Right lobe of liver (tissue), 6 donors: ENCODE measurements at regions not wholly inside any gene's neighbourhood (a gene's known extent, or its start where the extent isn't known, plus 50 kb on each side); places are given as distances from the start of the nearest gene placed in this dataset.
"Not testable (repeated sequence)": the region's sequence is repeated elsewhere in the genome, so short reads cannot be mapped to it uniquely, and the experiment has no call there.

Source experiments
- ATAC-seq, 4 donors: fragments of 200-7000 bp; cut with Tn5 transposase; one replicate each; pipeline ENCODE4 v1.9.1; 2020; ENCODE audit warnings: mild to moderate bottlenecking in 4 of 4, moderate library complexity in 4 of 4
- DNase-seq, 3 donors: peaks; one replicate each; pipeline ENCODE4 v3.0.0-alpha.2; 2020
- H3K27ac ChIP-seq, 3 donors: fragments of 200-600 bp; one replicate each; pipeline ENCODE4 v1.8.0; 2022
- H3K27me3 ChIP-seq, 2 donors: fragments of 200-600 bp; one replicate each; pipeline ENCODE4 v1.8.0; 2022
- H3K36me3 ChIP-seq, 4 donors: fragments of 200-600 bp; sonication (generic) in 1 of 4; one replicate each; pipeline versions ENCODE4 v1.5.1 to v1.8.0; 2017 to 2022; ENCODE audit warnings: control low read depth in 1 of 4
- H3K4me1 ChIP-seq, 4 donors: fragments of 200-600 bp; sonication (generic) in 1 of 4; one replicate each; pipeline versions ENCODE4 v1.5.1 to v1.8.0; 2017 to 2022; ENCODE audit warnings: control low read depth in 1 of 4
- H3K4me3 ChIP-seq, 3 donors: fragments of 200-600 bp; one replicate each; pipeline ENCODE4 v1.8.0; 2022
- H3K9me3 ChIP-seq, 4 donors: fragments of 200-600 bp; sonication (generic) in 1 of 4; one replicate each; pipeline versions ENCODE4 v1.5.1 to v1.8.0; 2017 to 2022; ENCODE audit warnings: control low read depth in 1 of 4
- POLR2A ChIP-seq: fragments of 450-650 bp; IDR thresholded peaks from one replicate; pipeline ENCODE4 v1.6.1; 2017; ENCODE audit warnings: antibody characterized with exemption, mild to moderate bottlenecking
- WGBS: methylation state at CpG from one replicate; pipeline ENCODE4 v1.1.6; 2018; ENCODE audit warnings: low coverage, low lambda C conversion rate; ENCODE audit not compliant: insufficient coverage; ENCODE audit errors: missing lambda C conversion rate; 5-methylcytosine and 5-hydroxymethylcytosine counted together
- intact Hi-C, 2 donors: fragments of 100-400 bp; cut with DNase I; formaldehyde crosslinking; loops; one replicate each; pipeline versions ENCODE4 v1.11.2 to v1.14.1; 2022
- TF ChIP-seq, protein P1 (sequence below), 4 donors: fragments of 200-600 bp in 3 of 4; fragments of 450-650 bp in 1 of 4; IDR thresholded peaks; one replicate each; pipeline versions ENCODE4 v1.5.1 to v1.8.0; 2016 to 2022; ENCODE audit warnings: antibody characterized with exemption in 4 of 4, mild to moderate bottlenecking in 2 of 4
- donor health status: DM: no; HTN: yes; CAD: no.
- donor health status: DM: no; HTN: no; CAD: no.
- donor health status: DM: no; HTN: no; CAD: no.
- donor health status: DM: no; HTN: yes; CAD: no.
- donor health status: DM: no; HTN: yes; CAD: no.

DNA sequence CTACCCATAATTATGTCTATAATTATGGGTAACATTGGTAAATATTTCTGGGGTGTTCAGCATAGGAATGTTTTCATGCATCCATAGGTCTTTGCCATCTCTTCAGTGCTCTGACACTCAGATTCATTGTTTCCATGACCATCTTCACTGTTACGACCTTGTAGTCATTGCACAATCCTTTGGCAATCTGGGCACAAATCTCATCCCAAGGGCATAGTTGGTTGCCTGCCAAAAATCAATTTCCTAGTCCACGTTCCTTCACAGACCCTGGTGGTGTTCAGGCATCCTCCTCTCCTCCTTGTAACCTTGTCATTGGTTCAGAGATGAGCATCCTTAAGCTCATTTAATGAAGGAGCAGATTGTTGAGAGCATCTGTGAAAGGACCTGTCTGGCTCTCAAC lies 1400.7 kb downstream of the CDH12 start:
- ATAC-seq (peak in 1 of 4 donors; percentile 16), DNase-seq (no peak)
- intact Hi-C loops, result no loop called here
- H3K27ac ChIP-seq, result no peak overlapping the region
- 11% methylated on average over 2 of the region's 2 CpGs for WGBS
- H3K27me3 ChIP-seq, result no peaks in the 10 kb centered on the region
- H3K36me3 ChIP-seq, result no peaks in the 10 kb centered on the region
- no peaks in the 10 kb centered on the region for H3K9me3 ChIP-seq
- H3K4me1 ChIP-seq, result no peaks in the 10 kb centered on the region
- no peak for TF ChIP-seq POLR2A
- TF ChIP-seq, protein P1, sequence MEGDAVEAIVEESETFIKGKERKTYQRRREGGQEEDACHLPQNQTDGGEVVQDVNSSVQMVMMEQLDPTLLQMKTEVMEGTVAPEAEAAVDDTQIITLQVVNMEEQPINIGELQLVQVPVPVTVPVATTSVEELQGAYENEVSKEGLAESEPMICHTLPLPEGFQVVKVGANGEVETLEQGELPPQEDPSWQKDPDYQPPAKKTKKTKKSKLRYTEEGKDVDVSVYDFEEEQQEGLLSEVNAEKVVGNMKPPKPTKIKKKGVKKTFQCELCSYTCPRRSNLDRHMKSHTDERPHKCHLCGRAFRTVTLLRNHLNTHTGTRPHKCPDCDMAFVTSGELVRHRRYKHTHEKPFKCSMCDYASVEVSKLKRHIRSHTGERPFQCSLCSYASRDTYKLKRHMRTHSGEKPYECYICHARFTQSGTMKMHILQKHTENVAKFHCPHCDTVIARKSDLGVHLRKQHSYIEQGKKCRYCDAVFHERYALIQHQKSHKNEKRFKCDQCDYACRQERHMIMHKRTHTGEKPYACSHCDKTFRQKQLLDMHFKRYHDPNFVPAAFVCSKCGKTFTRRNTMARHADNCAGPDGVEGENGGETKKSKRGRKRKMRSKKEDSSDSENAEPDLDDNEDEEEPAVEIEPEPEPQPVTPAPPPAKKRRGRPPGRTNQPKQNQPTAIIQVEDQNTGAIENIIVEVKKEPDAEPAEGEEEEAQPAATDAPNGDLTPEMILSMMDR (IDR thresholded peaks at IDR 0.05), result no peak
- H3K4me3 ChIP-seq, result no peak overlapping the region

GRCh38 chr5:21432646-21433045 lies 1420.5 kb downstream of the CDH12 start:
- 38% methylated on average over 2 of the region's 2 CpGs for WGBS
- Histone ChIP-seq H3K36me3 (no peaks in the 10 kb centered on the region), H3K27me3 (no peaks in the 10 kb centered on the region), H3K4me3 (no peak overlapping the region), H3K4me1 (no peaks in the 10 kb centered on the region), H3K9me3 (no peaks in the 10 kb centered on the region), H3K27ac (no peak overlapping the region)
- no peak for ATAC-seq
- TF ChIP-seq, protein P1 (IDR thresholded peaks at IDR 0.05), result no peak
- no peak for TF ChIP-seq POLR2A
- intact Hi-C loops, result no loop called here
- no peak for DNase-seq

GRCh38 chr5:21424907-21425306 lies 1428.2 kb downstream of the CDH12 start:
- ATAC-seq (no peak), DNase-seq (no peak)
- Histone ChIP-seq H3K27me3 (no peaks in the 10 kb centered on the region), H3K4me3 (no peak overlapping the region), H3K4me1 (no peaks in the 10 kb centered on the region), H3K9me3 (no peaks in the 10 kb centered on the region), H3K27ac (no peak overlapping the region), H3K36me3 (no peaks in the 10 kb centered on the region)
- intact Hi-C loops, result no loop called here
- TF ChIP-seq, protein P1 (IDR thresholded peaks at IDR 0.05), result no peak
- TF ChIP-seq POLR2A, result no peak
- 44% methylated on average over 1 of the region's 1 CpG for WGBS

GRCh38 chr5:21419383-21419782 lies 1431.4 kb upstream of the CDH18 start:
- TF ChIP-seq, protein P1 (IDR thresholded peaks at IDR 0.05), result no peak
- TF ChIP-seq POLR2A, result no peak
- ATAC-seq, result no peak
- Histone ChIP-seq H3K27me3 (no peaks in the 10 kb centered on the region), H3K9me3 (no peaks in the 10 kb centered on the region), H3K27ac (no peak overlapping the region), H3K36me3 (no peaks in the 10 kb centered on the region), H3K4me3 (no peak overlapping the region), H3K4me1 (no peaks in the 10 kb centered on the region)
- intact Hi-C loops, result no loop called here
- DNase-seq, result no peak

- H3K27me3 ChIP-seq, H3K36me3 ChIP-seq, DNase-seq, H3K9me3 ChIP-seq, H3K27ac ChIP-seq, H3K4me3 ChIP-seq, intact Hi-C loops, H3K4me1 ChIP-seq, ATAC-seq: not testable (repeated sequence)
These were observed 1414.1 kb upstream of the CDH18 start for GRCh38 chr5:21402089-21402488.
